ENCODE measurements at regions not wholly inside any gene's neighbourhood (a gene's known extent, or its start where the extent isn't known, plus 50 kb on each side); places are given as distances from the start of the nearest gene placed in this dataset.

DNA sequence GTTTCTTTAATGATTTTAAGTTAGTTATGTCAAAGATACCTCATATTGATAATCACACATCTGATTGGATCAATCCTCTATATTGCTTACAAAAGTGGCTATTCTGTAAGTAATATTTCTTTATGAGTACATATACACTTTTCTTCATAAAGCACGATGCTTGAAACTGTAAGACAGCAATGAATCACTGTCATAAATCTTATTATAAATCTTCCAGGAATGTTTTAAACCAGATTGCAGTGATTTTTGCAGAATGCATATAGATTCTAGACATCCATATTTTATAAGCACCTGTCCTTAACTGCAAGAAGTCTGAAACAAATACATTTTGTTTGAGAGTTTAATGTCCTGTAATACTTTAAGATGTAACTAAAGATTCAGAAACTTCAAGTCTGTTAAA is 367.0 kb upstream of the FANCL start:
- Histone ChIP-seq H3K79me2 (replicated peaks; ENCODE audit: insufficient read depth, low read length) (no peaks in the 10 kb centered on the region), H3K9me3 (ENCODE audit: low read length) (no peaks in the 10 kb centered on the region), H3K27ac (ENCODE audit: low read length) (no peak overlapping the region), H3K36me3 (ENCODE audit: insufficient read depth, low read length) (no peaks in the 10 kb centered on the region), H3K27me3 (ENCODE audit: insufficient read depth, low read depth, low read length) (no peaks in the 10 kb centered on the region), H3K4me2 (ENCODE audit: low read length) (no peak overlapping the region), H3K9me2 (ENCODE audit: insufficient read depth, low read length) (no peaks in the 10 kb centered on the region), H2AFZ (ENCODE audit: low read depth, low read length) (no peak overlapping the region), H3F3A (ENCODE audit: insufficient read depth, low read length, poor library complexity, severe bottlenecking) (no peaks in the 10 kb centered on the region), H3K4me3 (ENCODE audit: low read length) (no peak overlapping the region), H4K20me1 (ENCODE audit: insufficient read depth) (no peaks in the 10 kb centered on the region), H3K9ac (ENCODE audit: low read length) (no peak overlapping the region)
- TF ChIP-seq RAD21 (conservative IDR thresholded peaks at IDR 0.05), result no peak
- no peak for TF ChIP-seq TAF1 (IDR thresholded peaks at IDR 0.05; ENCODE audit: low read depth)
- no peak for TF ChIP-seq MXI1 (conservative IDR thresholded peaks at IDR 0.05; ENCODE audit: poor library complexity, severe bottlenecking)
- no peak for TF ChIP-seq EP300 (conservative IDR thresholded peaks at IDR 0.05; ENCODE audit: poor library complexity, severe bottlenecking)
- TF ChIP-seq, protein P1, sequence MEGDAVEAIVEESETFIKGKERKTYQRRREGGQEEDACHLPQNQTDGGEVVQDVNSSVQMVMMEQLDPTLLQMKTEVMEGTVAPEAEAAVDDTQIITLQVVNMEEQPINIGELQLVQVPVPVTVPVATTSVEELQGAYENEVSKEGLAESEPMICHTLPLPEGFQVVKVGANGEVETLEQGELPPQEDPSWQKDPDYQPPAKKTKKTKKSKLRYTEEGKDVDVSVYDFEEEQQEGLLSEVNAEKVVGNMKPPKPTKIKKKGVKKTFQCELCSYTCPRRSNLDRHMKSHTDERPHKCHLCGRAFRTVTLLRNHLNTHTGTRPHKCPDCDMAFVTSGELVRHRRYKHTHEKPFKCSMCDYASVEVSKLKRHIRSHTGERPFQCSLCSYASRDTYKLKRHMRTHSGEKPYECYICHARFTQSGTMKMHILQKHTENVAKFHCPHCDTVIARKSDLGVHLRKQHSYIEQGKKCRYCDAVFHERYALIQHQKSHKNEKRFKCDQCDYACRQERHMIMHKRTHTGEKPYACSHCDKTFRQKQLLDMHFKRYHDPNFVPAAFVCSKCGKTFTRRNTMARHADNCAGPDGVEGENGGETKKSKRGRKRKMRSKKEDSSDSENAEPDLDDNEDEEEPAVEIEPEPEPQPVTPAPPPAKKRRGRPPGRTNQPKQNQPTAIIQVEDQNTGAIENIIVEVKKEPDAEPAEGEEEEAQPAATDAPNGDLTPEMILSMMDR (IDR thresholded peaks at IDR 0.05; ENCODE audit: poor library complexity, severe bottlenecking), result no peak
- no peak for TF ChIP-seq POLR2AphosphoS5 (IDR thresholded peaks at IDR 0.05)
- no peak for TF ChIP-seq SMC3 (conservative IDR thresholded peaks at IDR 0.05; ENCODE audit: poor library complexity)

DNA sequence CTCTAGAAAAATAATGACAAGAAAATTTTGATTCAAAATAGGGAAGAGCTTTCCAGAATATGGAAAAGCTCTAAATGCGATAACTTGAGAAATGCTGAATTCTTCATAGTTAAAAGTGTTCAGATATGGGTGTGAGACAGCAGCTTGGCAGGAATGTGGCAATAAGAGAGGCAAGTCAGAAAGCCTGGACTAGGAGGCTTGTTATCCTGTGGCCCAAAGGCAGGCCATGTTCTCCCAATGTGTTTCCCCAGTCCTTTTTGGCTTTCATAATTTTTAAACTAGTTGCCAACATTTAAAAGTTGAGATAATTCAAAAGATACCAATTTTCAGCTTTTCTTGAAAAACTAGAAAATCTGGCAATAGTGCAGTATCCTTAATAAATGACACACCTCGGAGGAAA is 366.3 kb upstream of the FANCL start:
- H3K4me2 ChIP-seq (ENCODE audit: low read length), result no peak overlapping the region
- H3K9me2 ChIP-seq (ENCODE audit: insufficient read depth, low read length), result no peaks in the 10 kb centered on the region
- no peak overlapping the region for H3K4me3 ChIP-seq (ENCODE audit: low read length)
- H3K9ac ChIP-seq (ENCODE audit: low read length), result no peak overlapping the region
- no peaks in the 10 kb centered on the region for H3F3A ChIP-seq (ENCODE audit: insufficient read depth, low read length, poor library complexity, severe bottlenecking)
- no peaks in the 10 kb centered on the region for H3K36me3 ChIP-seq (ENCODE audit: insufficient read depth, low read length)
- no peak overlapping the region for H2AFZ ChIP-seq (ENCODE audit: low read depth, low read length)
- TF ChIP-seq SMC3 (conservative IDR thresholded peaks at IDR 0.05; ENCODE audit: poor library complexity) (no peak), TAF1 (IDR thresholded peaks at IDR 0.05; ENCODE audit: low read depth) (no peak), RAD21 (conservative IDR thresholded peaks at IDR 0.05) (no peak), MXI1 (conservative IDR thresholded peaks at IDR 0.05; ENCODE audit: poor library complexity, severe bottlenecking) (no peak), EP300 (conservative IDR thresholded peaks at IDR 0.05; ENCODE audit: poor library complexity, severe bottlenecking) (no peak), EZH2 (IDR thresholded peaks at IDR 0.05; ENCODE audit: borderline replicate concordance, insufficient read depth, low read length, poor library complexity, severe bottlenecking) (no peak)
- TF ChIP-seq, protein P1 (IDR thresholded peaks at IDR 0.05; ENCODE audit: poor library complexity, severe bottlenecking), result no peak
- no peaks in the 10 kb centered on the region for H3K79me2 ChIP-seq (replicated peaks; ENCODE audit: insufficient read depth, low read length)
- H4K20me1 ChIP-seq (ENCODE audit: insufficient read depth), result no peaks in the 10 kb centered on the region
- H3K27ac ChIP-seq (ENCODE audit: low read length), result no peak overlapping the region
- no peaks in the 10 kb centered on the region for H3K9me3 ChIP-seq (ENCODE audit: low read length)
- no peaks in the 10 kb centered on the region for H3K27me3 ChIP-seq (ENCODE audit: insufficient read depth, low read depth, low read length)

DNA sequence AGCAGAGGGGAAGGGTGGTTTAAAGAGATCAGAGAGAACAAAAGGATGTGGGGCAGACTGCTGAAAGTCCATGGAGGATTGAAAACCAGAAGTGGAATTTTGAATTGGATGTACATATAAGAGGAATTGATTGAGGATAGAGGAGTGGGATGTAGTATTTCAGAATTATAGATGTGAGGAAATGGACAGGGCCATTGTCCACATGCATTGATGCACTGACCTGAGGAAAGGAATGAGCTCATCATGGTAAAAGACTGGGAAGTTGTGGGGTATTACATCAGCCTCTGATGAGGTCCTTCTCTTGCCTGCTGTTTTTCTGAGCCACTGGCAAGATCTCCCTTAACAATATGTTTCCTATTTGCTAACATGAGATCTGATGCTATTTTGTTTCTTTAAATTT is 365.7 kb upstream of the FANCL start:
- Histone ChIP-seq H3K36me3 (ENCODE audit: insufficient read depth, low read length) (no peaks in the 10 kb centered on the region), H3K9ac (ENCODE audit: low read length) (no peak overlapping the region), H3K9me2 (ENCODE audit: insufficient read depth, low read length) (no peaks in the 10 kb centered on the region), H3K79me2 (replicated peaks; ENCODE audit: insufficient read depth, low read length) (no peaks in the 10 kb centered on the region), H2AFZ (ENCODE audit: low read depth, low read length) (no peak overlapping the region), H3K4me2 (ENCODE audit: low read length) (no peak overlapping the region), H3K27ac (ENCODE audit: low read length) (no peak overlapping the region), H3K27me3 (ENCODE audit: insufficient read depth, low read depth, low read length) (no peaks in the 10 kb centered on the region), H3K4me3 (ENCODE audit: low read length) (no peak overlapping the region), H3K9me3 (ENCODE audit: low read length) (no peaks in the 10 kb centered on the region), H3F3A (ENCODE audit: insufficient read depth, low read length, poor library complexity, severe bottlenecking) (no peaks in the 10 kb centered on the region), H4K20me1 (ENCODE audit: insufficient read depth) (no peaks in the 10 kb centered on the region)
- TF ChIP-seq, protein P1 (IDR thresholded peaks at IDR 0.05; ENCODE audit: poor library complexity, severe bottlenecking), result no peak
- TF ChIP-seq RAD21 (conservative IDR thresholded peaks at IDR 0.05) (no peak), MXI1 (conservative IDR thresholded peaks at IDR 0.05; ENCODE audit: poor library complexity, severe bottlenecking) (no peak), SMC3 (conservative IDR thresholded peaks at IDR 0.05; ENCODE audit: poor library complexity) (no peak), TAF1 (IDR thresholded peaks at IDR 0.05; ENCODE audit: low read depth) (no peak), POLR2AphosphoS5 (IDR thresholded peaks at IDR 0.05) (no peak), EP300 (conservative IDR thresholded peaks at IDR 0.05; ENCODE audit: poor library complexity, severe bottlenecking) (no peak), EZH2 (IDR thresholded peaks at IDR 0.05; ENCODE audit: borderline replicate concordance, insufficient read depth, low read length, poor library complexity, severe bottlenecking) (no peak)
- TF ChIP-seq, protein P2, sequence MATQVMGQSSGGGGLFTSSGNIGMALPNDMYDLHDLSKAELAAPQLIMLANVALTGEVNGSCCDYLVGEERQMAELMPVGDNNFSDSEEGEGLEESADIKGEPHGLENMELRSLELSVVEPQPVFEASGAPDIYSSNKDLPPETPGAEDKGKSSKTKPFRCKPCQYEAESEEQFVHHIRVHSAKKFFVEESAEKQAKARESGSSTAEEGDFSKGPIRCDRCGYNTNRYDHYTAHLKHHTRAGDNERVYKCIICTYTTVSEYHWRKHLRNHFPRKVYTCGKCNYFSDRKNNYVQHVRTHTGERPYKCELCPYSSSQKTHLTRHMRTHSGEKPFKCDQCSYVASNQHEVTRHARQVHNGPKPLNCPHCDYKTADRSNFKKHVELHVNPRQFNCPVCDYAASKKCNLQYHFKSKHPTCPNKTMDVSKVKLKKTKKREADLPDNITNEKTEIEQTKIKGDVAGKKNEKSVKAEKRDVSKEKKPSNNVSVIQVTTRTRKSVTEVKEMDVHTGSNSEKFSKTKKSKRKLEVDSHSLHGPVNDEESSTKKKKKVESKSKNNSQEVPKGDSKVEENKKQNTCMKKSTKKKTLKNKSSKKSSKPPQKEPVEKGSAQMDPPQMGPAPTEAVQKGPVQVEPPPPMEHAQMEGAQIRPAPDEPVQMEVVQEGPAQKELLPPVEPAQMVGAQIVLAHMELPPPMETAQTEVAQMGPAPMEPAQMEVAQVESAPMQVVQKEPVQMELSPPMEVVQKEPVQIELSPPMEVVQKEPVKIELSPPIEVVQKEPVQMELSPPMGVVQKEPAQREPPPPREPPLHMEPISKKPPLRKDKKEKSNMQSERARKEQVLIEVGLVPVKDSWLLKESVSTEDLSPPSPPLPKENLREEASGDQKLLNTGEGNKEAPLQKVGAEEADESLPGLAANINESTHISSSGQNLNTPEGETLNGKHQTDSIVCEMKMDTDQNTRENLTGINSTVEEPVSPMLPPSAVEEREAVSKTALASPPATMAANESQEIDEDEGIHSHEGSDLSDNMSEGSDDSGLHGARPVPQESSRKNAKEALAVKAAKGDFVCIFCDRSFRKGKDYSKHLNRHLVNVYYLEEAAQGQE (IDR thresholded peaks at IDR 0.05; ENCODE audit: borderline replicate concordance), result no peak
